Ovary (tissue), 7 donors: ENCODE measurements at regions not wholly inside any gene's neighbourhood (a gene's known extent, or its start where the extent isn't known, plus 50 kb on each side); places are given as distances from the start of the nearest gene placed in this dataset.

ENCODE experiments used
- DNase-seq, 5 donors: peaks; one replicate each; pipeline ENCODE4 v3.0.0-alpha.2; 2019 to 2020
- H3K27ac ChIP-seq, 2 donors: fragments of 200-600 bp; one replicate each; pipeline versions ENCODE4 v1.5.1 to v1.8.0; 2019 to 2022
- H3K27me3 ChIP-seq: fragments of 200-600 bp; one replicate; pipeline ENCODE4 v1.8.0; 2022
- H3K36me3 ChIP-seq: fragments of 200-600 bp; sonication (generic); one replicate; pipeline ENCODE4 v1.5.1; 2019
- H3K4me1 ChIP-seq: one replicate; pipeline ENCODE4 v1.8.1; 2013; ENCODE audit warnings: mild to moderate bottlenecking, moderate library complexity; ENCODE audit not compliant: insufficient read depth
- H3K4me3 ChIP-seq: fragments of 200-600 bp; sonication (generic); one replicate; pipeline ENCODE4 v1.5.1; 2017
- H3K9me3 ChIP-seq, 2 donors: fragments of 200-600 bp in 1 of 2; sonication (generic) in 1 of 2; one replicate each; pipeline versions ENCODE4 v1.5.1 to v1.8.1; 2013 to 2019; ENCODE audit warnings: mild to moderate bottlenecking in 1 of 2, moderate library complexity in 1 of 2
- CTCF ChIP-seq, 3 donors: fragments of 450-650 bp in 2 of 3; fragments of 200-600 bp in 1 of 3; IDR thresholded peaks; one replicate each; pipeline versions ENCODE4 v1.5.1 to v1.8.0; 2016 to 2022; ENCODE audit warnings: antibody characterized with exemption in 3 of 3, mild to moderate bottlenecking in 1 of 3
- EP300 ChIP-seq: sonication (generic); formaldehyde crosslinking; IDR thresholded peaks from one replicate; pipeline ENCODE4 v1.6.1; 2017; ENCODE audit warnings: antibody characterized with exemption
- POLR2A ChIP-seq: fragments of 450-650 bp; IDR thresholded peaks from one replicate; pipeline ENCODE4 v1.6.1; 2017; ENCODE audit warnings: antibody characterized with exemption, mild to moderate bottlenecking, moderate library complexity
- WGBS, 3 donors: extraction: QIAGEN DNeasy Blood & Tissue Kit in 1 of 3; methylation state at CpG; one replicate each; pipeline versions ENCODE4 v1.1.5 to v1.1.7; 2013 to 2017; 5-methylcytosine and 5-hydroxymethylcytosine counted together
- intact Hi-C, 4 donors: fragments of 100-400 bp; cut with DNase I; formaldehyde crosslinking; loops; one replicate each; pipeline versions ENCODE4 v1.11.0 to v1.15.1; 2022 to 2023
- donor health status: DM: no; HTN: no; CAD: no; lungs with moderate emphysema.
- donor health status: DM: no; HTN: no; CAD: no.
- donor health status: Bipolar disorder and iron deficiency.
- donor health status: DM: no; HTN: no; CAD: no.
- donor health status: DM: yes; HTN: yes; CAD: no.

- DNase-seq: no peak
- no peaks in the 10 kb centered on the region for H3K4me1 ChIP-seq
- intact Hi-C loops: no loop called here
- no peaks in the 10 kb centered on the region for H3K27me3 ChIP-seq
- H3K9me3 ChIP-seq: no peaks in the 10 kb centered on the region
- 0 to 48% (median 22%) methylated on average over 1 of the region's 1 CpG for WGBS, 3 donors
- H3K36me3 ChIP-seq: no peaks in the 10 kb centered on the region
- H3K4me3 ChIP-seq: no peak overlapping the region
- no peak for TF ChIP-seq POLR2A
- TF ChIP-seq CTCF (IDR thresholded peaks at IDR 0.05): no peak
- no peak for TF ChIP-seq EP300
- no peak overlapping the region for H3K27ac ChIP-seq
Observed at GRCh38 chr13:103542648-103543047, 476.4 kb upstream of the SLC10A2 start.

- no peaks in the 10 kb centered on the region for H3K36me3 ChIP-seq
- intact Hi-C loops: no loop called here
- H3K4me3 ChIP-seq: no peak overlapping the region
- H3K27ac ChIP-seq: no peak overlapping the region
- H3K4me1 ChIP-seq: no peaks in the 10 kb centered on the region
- H3K27me3 ChIP-seq: no peaks in the 10 kb centered on the region
- no peaks in the 10 kb centered on the region for H3K9me3 ChIP-seq
- no peak for DNase-seq
- WGBS, 3 donors: 92 to 100% (median 96%) methylated on average over 1 of the region's 1 CpG
- TF ChIP-seq CTCF (IDR thresholded peaks at IDR 0.05) (no peak), POLR2A (no peak), EP300 (no peak)
Observed at GRCh38 chr13:103540382-103540765, 474.2 kb upstream of the SLC10A2 start.

GRCh38 chr13:103539721-103540381 is 473.6 kb upstream of the SLC10A2 start:
- intact Hi-C loops: no loop called here
- Histone ChIP-seq H3K27me3 (no peaks in the 10 kb centered on the region), H3K36me3 (no peaks in the 10 kb centered on the region), H3K27ac (no peak overlapping the region), H3K4me3 (no peak overlapping the region), H3K4me1 (no peaks in the 10 kb centered on the region), H3K9me3 (no peaks in the 10 kb centered on the region)
- TF ChIP-seq EP300: no peak
- TF ChIP-seq CTCF (IDR thresholded peaks at IDR 0.05): no peak
- TF ChIP-seq POLR2A: no peak
- DNase-seq: no peak
- 70 to 89% (median 84%) methylated on average over 4 of the region's 4 CpGs for WGBS, 3 donors

GRCh38 chr13:103539265-103539664 is 473.0 kb upstream of the SLC10A2 start:
- TF ChIP-seq EP300: no peak
- no peak for TF ChIP-seq CTCF (IDR thresholded peaks at IDR 0.05)
- no peak for TF ChIP-seq POLR2A
- intact Hi-C loops: no loop called here
- 21 to 27% (median 26%) methylated on average over 3 of the region's 3 CpGs for WGBS, 3 donors
- Histone ChIP-seq H3K4me1 (no peaks in the 10 kb centered on the region), H3K27me3 (no peaks in the 10 kb centered on the region), H3K9me3 (no peaks in the 10 kb centered on the region), H3K36me3 (no peaks in the 10 kb centered on the region), H3K4me3 (no peak overlapping the region), H3K27ac (no peak overlapping the region)
- DNase-seq: no peak
